ENCODE measurements at regions not wholly inside any gene's neighbourhood (a gene's known extent, or its start where the extent isn't known, plus 50 kb on each side); places are given as distances from the start of the nearest gene placed in this dataset.

GRCh38 chr18:22084547-22084946 is 84.8 kb upstream of the GATA6 start:
- no peaks in the 10 kb centered on the region for H3K79me1 ChIP-seq (ENCODE audit: low read depth, low read length)
- H3K4ac ChIP-seq (ENCODE audit: low read length): no peak overlapping the region
- no peak overlapping the region for H2BK5ac ChIP-seq (ENCODE audit: low read length)
- no peak overlapping the region for H3K18ac ChIP-seq (ENCODE audit: low read length)
- no CpG with 5 or more reads among the region's 13 CpGs for WGBS, 2 donors (ENCODE audit: extremely low coverage in 2 of 2, insufficient read length in 2 of 2, insufficient replicate concordance in 1 of 2)
- H2BK120ac ChIP-seq (ENCODE audit: low read depth, low read length): no peak overlapping the region
- H4K8ac ChIP-seq (ENCODE audit: low read depth, low read length): no peak overlapping the region
- H2BK12ac ChIP-seq (ENCODE audit: low read length): no peak overlapping the region
- H3K9ac ChIP-seq (ENCODE audit: low read depth, low read length, poor library complexity): no peak overlapping the region
- H3K4me3 ChIP-seq (ENCODE audit: low read length in 2 of 2): no peak overlapping the region
- no peak overlapping the region for H2AK5ac ChIP-seq (ENCODE audit: low read depth, low read length)
- H3K14ac ChIP-seq (ENCODE audit: low read length): no peak overlapping the region
- no peak overlapping the region for H3K4me2 ChIP-seq (ENCODE audit: insufficient read depth, low read length, poor library complexity, severe bottlenecking)
- H3K27me3 ChIP-seq (ENCODE audit: control insufficient read depth in 3 of 3, insufficient read depth in 3 of 3, low read depth in 1 of 3, low read length in 3 of 3): no peaks in the 10 kb centered on the region
- no peak for DNase-seq (ENCODE audit: low spot score)
- peaks cover 0 to 5% of the 10 kb centered on the region in 2 donors for H3K4me1 ChIP-seq (ENCODE audit: control insufficient read depth in 2 of 2, insufficient read depth in 1 of 2, low read depth in 1 of 2, low read length in 2 of 2)
- H4K91ac ChIP-seq (ENCODE audit: low read depth, low read length, poor library complexity): no peak overlapping the region
- no peak overlapping the region for H3K27ac ChIP-seq (replicated peaks; ENCODE audit: low read length)
- no peak overlapping the region for H2BK15ac ChIP-seq (ENCODE audit: low read length)
- H3K36me3 ChIP-seq (replicated peaks in 1 of 2; ENCODE audit: control insufficient read depth in 2 of 2, insufficient read depth in 2 of 2, low read length in 2 of 2): no peaks in the 10 kb centered on the region
- no peak overlapping the region for H3K23ac ChIP-seq (ENCODE audit: low read depth, low read length, poor library complexity)
- H3K9me3 ChIP-seq (replicated peaks in 1 of 2; ENCODE audit: control insufficient read depth in 2 of 2, insufficient read depth in 1 of 2, low read depth in 1 of 2, low read length in 2 of 2): no peaks in the 10 kb centered on the region
- H2AFZ ChIP-seq (ENCODE audit: low read length): no peak overlapping the region

- no CpG with 5 or more reads among the region's 4 CpGs for WGBS, 2 donors (ENCODE audit: extremely low coverage in 2 of 2, insufficient read length in 2 of 2, insufficient replicate concordance in 1 of 2)
- Histone ChIP-seq H3K23ac (ENCODE audit: low read depth, low read length, poor library complexity) (no peak overlapping the region), H3K4ac (ENCODE audit: low read length) (no peak overlapping the region), H3K14ac (ENCODE audit: low read length) (no peak overlapping the region), H3K36me3 (replicated peaks in 1 of 2; ENCODE audit: control insufficient read depth in 2 of 2, insufficient read depth in 2 of 2, low read length in 2 of 2) (no peaks in the 10 kb centered on the region), H2AFZ (ENCODE audit: low read length) (no peak overlapping the region), H4K91ac (ENCODE audit: low read depth, low read length, poor library complexity) (no peak overlapping the region), H3K18ac (ENCODE audit: low read length) (no peak overlapping the region), H2BK5ac (ENCODE audit: low read length) (no peak overlapping the region), H3K9ac (ENCODE audit: low read depth, low read length, poor library complexity) (no peak overlapping the region), H4K8ac (ENCODE audit: low read depth, low read length) (no peak overlapping the region), H3K27me3 (ENCODE audit: control insufficient read depth in 3 of 3, insufficient read depth in 3 of 3, low read depth in 1 of 3, low read length in 3 of 3) (no peaks in the 10 kb centered on the region), H3K4me1 (ENCODE audit: control insufficient read depth in 2 of 2, insufficient read depth in 1 of 2, low read depth in 1 of 2, low read length in 2 of 2) (peaks cover 0 to 2% of the 10 kb centered on the region in 2 donors), H2AK5ac (ENCODE audit: low read depth, low read length) (no peak overlapping the region), H2BK12ac (ENCODE audit: low read length) (no peak overlapping the region), H3K9me3 (replicated peaks in 1 of 2; ENCODE audit: control insufficient read depth in 2 of 2, insufficient read depth in 1 of 2, low read depth in 1 of 2, low read length in 2 of 2) (no peaks in the 10 kb centered on the region), H3K27ac (replicated peaks; ENCODE audit: low read length) (no peak overlapping the region), H3K79me1 (ENCODE audit: low read depth, low read length) (no peaks in the 10 kb centered on the region), H2BK120ac (ENCODE audit: low read depth, low read length) (no peak overlapping the region), H2BK15ac (ENCODE audit: low read length) (no peak overlapping the region), H3K4me2 (ENCODE audit: insufficient read depth, low read length, poor library complexity, severe bottlenecking) (no peak overlapping the region), H3K4me3 (ENCODE audit: low read length in 2 of 2) (no peak overlapping the region)
- no peak for DNase-seq (ENCODE audit: low spot score)
Observed at GRCh38 chr18:22086973-22087372, 82.4 kb upstream of the GATA6 start.

DNA sequence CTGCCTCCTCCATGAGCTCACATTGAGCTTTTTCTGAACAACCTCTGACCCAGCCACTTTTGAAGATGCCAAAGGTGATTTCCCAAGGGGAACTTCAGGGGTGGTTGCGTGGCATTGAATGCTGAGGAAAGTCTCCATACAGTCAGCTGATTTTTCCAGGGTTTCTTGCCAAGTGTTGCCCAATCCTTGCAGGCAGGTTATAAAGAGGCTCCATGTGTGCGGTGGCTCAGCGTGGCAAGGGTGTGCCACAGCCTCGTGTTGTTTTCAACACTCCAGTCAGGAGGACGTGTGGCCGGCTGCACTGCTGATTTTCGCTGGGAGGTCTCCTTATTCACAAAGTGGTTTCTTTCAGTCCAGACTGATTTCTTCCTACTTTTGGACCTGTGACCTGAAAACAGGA is 81.4 kb upstream of the GATA6 start:
- Histone ChIP-seq H2AFZ (ENCODE audit: low read length) (no peak overlapping the region), H2BK120ac (ENCODE audit: low read depth, low read length) (no peak overlapping the region), H3K36me3 (replicated peaks in 1 of 2; ENCODE audit: control insufficient read depth in 2 of 2, insufficient read depth in 2 of 2, low read length in 2 of 2) (no peaks in the 10 kb centered on the region), H3K79me1 (ENCODE audit: low read depth, low read length) (no peaks in the 10 kb centered on the region), H3K4ac (ENCODE audit: low read length) (no peak overlapping the region), H3K4me1 (ENCODE audit: control insufficient read depth in 2 of 2, insufficient read depth in 1 of 2, low read depth in 1 of 2, low read length in 2 of 2) (peaks cover 0 to 2% of the 10 kb centered on the region in 2 donors), H3K9ac (ENCODE audit: low read depth, low read length, poor library complexity) (no peak overlapping the region), H3K18ac (ENCODE audit: low read length) (no peak overlapping the region), H2BK5ac (ENCODE audit: low read length) (no peak overlapping the region), H3K4me2 (ENCODE audit: insufficient read depth, low read length, poor library complexity, severe bottlenecking) (no peak overlapping the region), H3K9me3 (replicated peaks in 1 of 2; ENCODE audit: control insufficient read depth in 2 of 2, insufficient read depth in 1 of 2, low read depth in 1 of 2, low read length in 2 of 2) (no peaks in the 10 kb centered on the region), H4K91ac (ENCODE audit: low read depth, low read length, poor library complexity) (no peak overlapping the region), H3K27ac (replicated peaks; ENCODE audit: low read length) (no peak overlapping the region), H3K14ac (ENCODE audit: low read length) (no peak overlapping the region), H3K4me3 (ENCODE audit: low read length in 2 of 2) (no peak overlapping the region), H3K23ac (ENCODE audit: low read depth, low read length, poor library complexity) (no peak overlapping the region), H2AK5ac (ENCODE audit: low read depth, low read length) (no peak overlapping the region), H2BK15ac (ENCODE audit: low read length) (no peak overlapping the region), H3K27me3 (ENCODE audit: control insufficient read depth in 3 of 3, insufficient read depth in 3 of 3, low read depth in 1 of 3, low read length in 3 of 3) (no peaks in the 10 kb centered on the region), H4K8ac (ENCODE audit: low read depth, low read length) (no peak overlapping the region), H2BK12ac (ENCODE audit: low read length) (no peak overlapping the region)
- WGBS, 2 donors (ENCODE audit: extremely low coverage in 2 of 2, insufficient read length in 2 of 2, insufficient replicate concordance in 1 of 2): no CpG with 5 or more reads among the region's 7 CpGs
- no peak for DNase-seq (ENCODE audit: low spot score)

DNA sequence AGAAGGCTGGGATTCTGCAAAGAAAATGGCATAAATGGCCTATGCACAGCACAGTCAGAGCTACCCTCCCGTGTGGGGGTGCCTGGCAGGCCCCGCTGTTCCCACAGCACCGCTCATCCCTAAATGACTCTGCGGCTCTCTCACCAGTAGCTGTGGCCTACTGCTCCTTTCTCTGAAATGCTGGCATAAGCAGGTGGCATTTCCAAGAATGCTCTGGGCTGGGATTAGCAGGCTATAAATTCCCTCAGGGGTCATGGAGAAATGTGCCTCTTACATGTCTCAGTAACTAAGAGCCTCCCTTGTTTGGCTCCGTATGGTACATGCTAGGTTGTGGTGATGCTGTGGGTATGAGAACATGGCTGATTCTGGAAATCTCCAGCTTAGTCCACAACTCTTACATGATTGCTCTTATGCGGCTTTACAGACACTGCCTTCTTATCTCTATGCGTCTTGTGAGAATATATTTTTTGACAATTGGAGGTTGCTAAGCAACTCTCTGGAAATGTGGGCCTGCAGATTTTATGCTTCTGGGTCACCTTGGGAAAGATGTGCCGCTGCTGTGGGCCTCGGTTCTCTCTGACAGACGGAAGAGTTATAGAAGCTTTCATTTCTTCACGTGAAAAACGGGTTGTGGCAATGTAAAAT is 80.3 kb upstream of the GATA6 start:
- Histone ChIP-seq H3K4me1 (ENCODE audit: control insufficient read depth in 2 of 2, insufficient read depth in 1 of 2, low read depth in 1 of 2, low read length in 2 of 2) (peaks cover 0 to 2% of the 10 kb centered on the region in 2 donors), H2AK5ac (ENCODE audit: low read depth, low read length) (no peak overlapping the region), H3K14ac (ENCODE audit: low read length) (no peak overlapping the region), H3K27me3 (ENCODE audit: control insufficient read depth in 3 of 3, insufficient read depth in 3 of 3, low read depth in 1 of 3, low read length in 3 of 3) (no peaks in the 10 kb centered on the region), H3K18ac (ENCODE audit: low read length) (no peak overlapping the region), H4K91ac (ENCODE audit: low read depth, low read length, poor library complexity) (no peak overlapping the region), H2BK15ac (ENCODE audit: low read length) (no peak overlapping the region), H3K23ac (ENCODE audit: low read depth, low read length, poor library complexity) (no peak overlapping the region), H3K79me1 (ENCODE audit: low read depth, low read length) (no peaks in the 10 kb centered on the region), H3K4me2 (ENCODE audit: insufficient read depth, low read length, poor library complexity, severe bottlenecking) (no peak overlapping the region), H2AFZ (ENCODE audit: low read length) (no peak overlapping the region), H4K8ac (ENCODE audit: low read depth, low read length) (no peak overlapping the region), H3K9me3 (replicated peaks in 1 of 2; ENCODE audit: control insufficient read depth in 2 of 2, insufficient read depth in 1 of 2, low read depth in 1 of 2, low read length in 2 of 2) (no peaks in the 10 kb centered on the region), H3K4me3 (ENCODE audit: low read length in 2 of 2) (no peak overlapping the region), H3K4ac (ENCODE audit: low read length) (no peak overlapping the region), H2BK12ac (ENCODE audit: low read length) (no peak overlapping the region), H2BK5ac (ENCODE audit: low read length) (no peak overlapping the region), H3K9ac (ENCODE audit: low read depth, low read length, poor library complexity) (no peak overlapping the region), H3K27ac (replicated peaks; ENCODE audit: low read length) (no peak overlapping the region), H2BK120ac (ENCODE audit: low read depth, low read length) (no peak overlapping the region), H3K36me3 (replicated peaks in 1 of 2; ENCODE audit: control insufficient read depth in 2 of 2, insufficient read depth in 2 of 2, low read length in 2 of 2) (no peaks in the 10 kb centered on the region)
- DNase-seq (ENCODE audit: low spot score): no peak
- WGBS, 2 donors (ENCODE audit: extremely low coverage in 2 of 2, insufficient read length in 2 of 2, insufficient replicate concordance in 1 of 2): no CpG with 5 or more reads among the region's 12 CpGs

Measured in neuronal stem cell (in vitro differentiated cells).